Erythroblast (primary cell): ENCODE measurements at regions not wholly inside any gene's neighbourhood (a gene's known extent, or its start where the extent isn't known, plus 50 kb on each side); places are given as distances from the start of the nearest gene placed in this dataset.

Experiments used
- DNase-seq, 2 experiments: peaks; one replicate each; lab custom pipeline; 2025; lab: John Stamatoyannopoulos, UW
- GATA1 ChIP-seq: IDR thresholded peaks from 2 replicates; pipeline ENCODE4 v1.6.1; 2011; ENCODE audit warnings: low read depth, mild to moderate bottlenecking, control low read depth, low read length, moderate library complexity
- POLR2A ChIP-seq: IDR thresholded peaks from 2 replicates; pipeline ENCODE4 v1.6.1; 2011; ENCODE audit warnings: mild to moderate bottlenecking, low read length

DNA sequence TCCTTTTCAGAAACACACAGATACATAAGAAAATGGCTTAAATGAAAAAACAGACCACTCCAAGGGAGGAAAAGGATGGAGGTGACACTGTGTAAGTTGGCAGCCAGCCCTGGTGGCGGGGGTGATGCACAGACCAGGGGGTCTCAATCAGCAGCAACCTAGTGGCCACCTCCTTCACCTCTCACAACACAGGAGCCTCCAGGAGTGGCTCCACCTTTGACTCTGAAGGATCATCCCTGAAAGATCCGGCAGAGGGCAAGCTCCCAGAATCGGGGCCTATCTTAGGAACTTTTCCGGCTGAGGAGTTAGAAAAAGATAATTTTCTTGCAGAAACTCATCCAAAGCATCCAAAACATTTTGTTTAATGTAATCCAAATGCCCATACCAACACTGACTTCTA lies 51.2 kb upstream of the SMYD2 start:
- TF ChIP-seq GATA1 = no peak
- TF ChIP-seq POLR2A = no peak
- no peak for DNase-seq
